ENCODE measurements at regions not wholly inside any gene's neighbourhood (a gene's known extent, or its start where the extent isn't known, plus 50 kb on each side); places are given as distances from the start of the nearest gene placed in this dataset.

DNA sequence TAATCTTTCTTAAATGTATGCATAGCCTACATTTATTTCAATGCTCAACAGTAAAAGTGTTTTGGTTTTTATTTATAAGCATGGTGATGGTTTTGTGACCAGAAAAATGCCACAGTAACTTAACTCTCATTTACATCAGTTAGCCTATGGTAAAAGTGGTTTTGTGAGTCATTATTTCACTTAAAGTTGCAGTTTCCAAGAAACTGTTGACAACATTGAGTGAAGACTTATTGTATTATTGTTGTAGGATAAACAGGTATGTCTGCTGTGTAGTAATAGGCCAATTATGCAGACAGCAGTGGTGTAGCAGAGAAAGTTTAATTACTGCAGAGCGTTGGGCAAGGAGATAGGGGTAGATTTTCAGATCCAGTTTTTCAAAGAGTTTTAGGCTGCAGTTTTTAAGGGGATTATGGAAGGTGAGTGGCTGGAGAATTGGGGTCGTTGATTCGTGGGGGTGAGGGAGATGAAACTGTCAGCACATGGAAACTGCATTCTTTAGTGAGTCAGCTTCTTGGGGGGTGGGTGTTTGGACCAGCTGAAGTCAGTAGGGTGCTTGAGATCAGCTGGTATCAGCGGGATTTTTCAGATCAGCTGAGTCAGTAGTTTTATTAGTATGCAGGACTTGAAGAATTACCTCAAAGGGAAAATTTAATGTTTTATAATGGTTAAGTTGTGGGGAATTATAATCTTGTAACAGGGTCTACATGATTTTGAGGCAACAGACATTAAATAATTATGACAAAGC is 168.7 kb upstream of the FMN2 start:
- Histone ChIP-seq H3K9me3 (ENCODE audit: control insufficient read depth, insufficient read depth, low read length) (no peaks in the 10 kb centered on the region), H3K4me1 (ENCODE audit: control insufficient read depth, insufficient read depth, low read length) (no peaks in the 10 kb centered on the region), H3K36me3 (ENCODE audit: control insufficient read depth, insufficient read depth, low read length) (no peaks in the 10 kb centered on the region), H3K4me3 (ENCODE audit: low read depth, low read length) (no peak overlapping the region), H3K27me3 (ENCODE audit: control insufficient read depth, insufficient read depth, low read length) (no peaks in the 10 kb centered on the region), H3K9ac (ENCODE audit: low read depth, low read length) (no peak overlapping the region)

DNA sequence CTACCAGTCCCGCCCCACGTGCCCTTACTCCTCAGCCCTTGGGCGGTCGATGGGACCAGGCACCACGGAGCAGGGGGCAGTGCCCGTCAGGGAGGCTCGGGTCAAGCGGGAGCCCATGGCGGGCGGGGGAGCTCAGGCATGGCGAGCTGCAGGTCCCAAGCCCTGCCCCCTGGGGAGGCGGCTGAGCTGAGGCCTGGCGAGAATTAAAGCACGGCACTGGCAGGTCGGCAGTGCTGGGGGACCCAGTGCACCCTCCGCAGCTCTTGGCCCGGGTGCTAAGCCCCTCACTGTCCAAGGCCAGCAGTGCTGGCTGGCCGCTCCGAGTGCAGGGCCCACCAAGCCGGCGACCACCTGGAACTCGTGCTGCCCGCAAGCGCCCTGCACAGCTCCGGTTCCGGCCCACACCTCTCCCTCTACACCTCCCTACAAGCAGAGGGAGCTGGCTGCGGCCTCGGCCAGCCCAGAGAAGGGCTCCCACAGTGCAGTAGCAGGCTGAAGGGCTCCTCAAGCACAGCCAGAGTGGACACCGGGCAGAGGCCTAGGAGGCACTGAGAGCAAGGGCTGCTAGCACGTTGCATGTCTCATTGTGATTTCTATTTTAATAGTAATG is 166.8 kb upstream of the FMN2 start:
- Histone ChIP-seq H3K36me3 (ENCODE audit: control insufficient read depth, insufficient read depth, low read length) (no peaks in the 10 kb centered on the region), H3K9ac (ENCODE audit: low read depth, low read length) (no peak overlapping the region), H3K9me3 (ENCODE audit: control insufficient read depth, insufficient read depth, low read length) (no peaks in the 10 kb centered on the region), H3K4me1 (ENCODE audit: control insufficient read depth, insufficient read depth, low read length) (no peaks in the 10 kb centered on the region), H3K27me3 (ENCODE audit: control insufficient read depth, insufficient read depth, low read length) (no peaks in the 10 kb centered on the region), H3K4me3 (ENCODE audit: low read depth, low read length) (no peak overlapping the region)

DNA sequence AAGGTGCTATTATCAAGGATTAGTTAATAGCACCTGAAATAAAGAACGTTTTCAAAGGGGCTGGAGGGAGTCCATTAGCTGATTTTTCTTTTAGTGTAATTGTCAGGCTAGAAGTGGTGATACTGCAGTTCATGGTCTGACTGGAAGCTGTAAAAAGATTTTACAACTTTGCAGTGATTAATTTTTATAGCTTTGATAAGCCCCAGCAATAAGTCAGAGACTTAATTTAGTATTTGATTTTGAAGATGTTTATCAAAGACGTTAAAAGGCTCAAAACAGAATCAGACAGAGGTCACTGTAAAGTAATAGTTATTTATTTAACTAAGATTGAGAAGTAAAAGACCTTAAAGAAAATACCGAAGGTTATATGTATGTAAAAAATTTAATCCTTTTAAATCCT is 165.5 kb upstream of the FMN2 start:
- Histone ChIP-seq H3K4me1 (ENCODE audit: control insufficient read depth, insufficient read depth, low read length) (no peaks in the 10 kb centered on the region), H3K4me3 (ENCODE audit: low read depth, low read length) (no peak overlapping the region), H3K9ac (ENCODE audit: low read depth, low read length) (no peak overlapping the region), H3K27me3 (ENCODE audit: control insufficient read depth, insufficient read depth, low read length) (no peaks in the 10 kb centered on the region), H3K36me3 (ENCODE audit: control insufficient read depth, insufficient read depth, low read length) (no peaks in the 10 kb centered on the region), H3K9me3 (ENCODE audit: control insufficient read depth, insufficient read depth, low read length) (no peaks in the 10 kb centered on the region)

DNA sequence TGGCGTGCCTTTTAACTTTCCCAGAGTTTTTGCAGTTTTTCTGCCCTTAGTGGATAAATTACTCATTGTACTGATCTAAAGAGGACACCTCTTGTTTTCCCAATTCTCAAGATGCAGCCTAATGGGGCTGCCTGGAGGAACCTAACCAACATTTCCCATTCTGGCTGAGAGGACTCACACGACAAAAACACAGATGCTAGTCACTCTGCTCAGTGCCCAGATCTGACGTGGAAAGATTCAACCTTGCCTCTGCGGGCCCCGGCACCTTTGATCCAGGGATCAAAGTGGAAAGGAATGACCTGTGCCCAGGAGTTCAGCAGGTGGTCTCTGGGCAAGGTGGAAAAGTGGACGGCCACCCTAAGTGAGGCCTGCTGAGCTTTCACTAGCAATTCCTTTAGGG is 162.4 kb upstream of the FMN2 start:
- no peaks in the 10 kb centered on the region for H3K27me3 ChIP-seq (ENCODE audit: control insufficient read depth, insufficient read depth, low read length)
- H3K4me1 ChIP-seq (ENCODE audit: control insufficient read depth, insufficient read depth, low read length) = no peaks in the 10 kb centered on the region
- no peaks in the 10 kb centered on the region for H3K36me3 ChIP-seq (ENCODE audit: control insufficient read depth, insufficient read depth, low read length)
- H3K9me3 ChIP-seq (ENCODE audit: control insufficient read depth, insufficient read depth, low read length) = no peaks in the 10 kb centered on the region
- H3K4me3 ChIP-seq (ENCODE audit: low read depth, low read length) = no peak overlapping the region
- H3K9ac ChIP-seq (ENCODE audit: low read depth, low read length) = no peak overlapping the region

DNA sequence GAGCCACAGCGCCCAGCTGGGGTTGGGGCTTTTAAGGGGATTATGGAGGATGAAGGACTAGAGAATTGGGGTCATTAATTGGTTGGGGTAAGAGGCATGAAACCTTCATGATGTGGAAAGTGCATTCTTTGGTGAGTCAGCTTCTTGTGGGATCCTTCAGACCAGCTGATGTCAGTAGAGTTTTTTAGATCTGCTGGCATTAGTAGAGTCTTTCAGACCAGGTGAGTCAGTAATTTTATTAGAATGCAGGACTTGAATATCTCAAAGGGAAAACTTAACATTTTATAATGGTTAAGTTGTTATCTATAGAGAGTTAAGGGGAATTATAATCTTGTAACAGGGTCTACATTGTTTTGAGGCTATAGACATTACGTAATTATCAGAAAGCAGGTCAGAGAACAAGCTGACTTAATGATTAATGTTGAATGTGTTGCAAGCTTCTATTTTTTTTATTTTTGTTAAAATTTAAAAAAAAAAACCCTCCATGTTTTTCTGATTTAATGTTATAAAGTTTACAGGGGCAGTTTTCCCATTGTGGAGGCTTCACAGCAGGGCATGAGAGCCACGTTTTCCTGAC is 160.9 kb upstream of the FMN2 start:
- H3K4me1 ChIP-seq (ENCODE audit: control insufficient read depth, insufficient read depth, low read length) = no peaks in the 10 kb centered on the region
- no peak overlapping the region for H3K9ac ChIP-seq (ENCODE audit: low read depth, low read length)
- H3K27me3 ChIP-seq (ENCODE audit: control insufficient read depth, insufficient read depth, low read length) = no peaks in the 10 kb centered on the region
- no peak overlapping the region for H3K4me3 ChIP-seq (ENCODE audit: low read depth, low read length)
- H3K36me3 ChIP-seq (ENCODE audit: control insufficient read depth, insufficient read depth, low read length) = no peaks in the 10 kb centered on the region
- H3K9me3 ChIP-seq (ENCODE audit: control insufficient read depth, insufficient read depth, low read length) = no peaks in the 10 kb centered on the region

DNA sequence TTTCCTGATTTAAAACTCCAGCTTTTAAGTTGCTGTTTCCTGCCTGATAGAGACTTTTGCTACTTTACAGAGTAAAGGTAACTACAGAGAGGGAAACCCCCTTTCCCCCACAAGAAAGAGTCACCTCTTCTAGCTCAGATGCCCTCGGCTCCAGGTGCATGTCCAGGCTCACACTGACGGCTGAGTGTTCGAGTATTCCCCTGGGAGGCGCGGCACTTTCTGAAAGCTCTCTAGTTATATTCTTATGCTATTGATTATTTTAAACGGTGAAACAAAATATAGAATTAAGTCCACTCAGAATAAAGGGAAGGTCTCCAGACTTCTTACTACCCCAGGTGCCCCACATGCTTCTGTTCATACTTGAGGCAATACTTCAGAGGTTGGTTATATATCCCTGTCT is 160.3 kb upstream of the FMN2 start:
- H3K9me3 ChIP-seq (ENCODE audit: control insufficient read depth, insufficient read depth, low read length) = no peaks in the 10 kb centered on the region

DNA sequence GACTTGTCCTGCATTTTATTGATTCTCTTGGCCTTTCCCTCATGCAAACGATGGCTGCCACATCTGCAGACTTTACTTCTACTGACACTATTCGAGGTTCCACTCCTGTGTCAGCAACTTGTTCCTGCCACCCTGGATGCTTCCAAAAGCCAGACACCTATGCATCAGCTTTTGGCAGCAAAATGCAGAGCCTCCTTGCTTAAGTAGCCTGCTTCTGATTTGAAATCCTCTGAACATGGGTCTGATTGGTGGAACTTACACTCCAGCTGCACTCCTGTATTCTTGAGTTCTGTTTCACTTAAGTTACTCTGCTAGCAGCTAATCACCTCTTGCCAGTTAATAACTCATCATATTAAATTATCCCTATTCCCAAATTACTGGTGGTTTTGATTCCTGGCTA is 152.1 kb upstream of the FMN2 start:
- Histone ChIP-seq H3K4me1 (ENCODE audit: control insufficient read depth, insufficient read depth, low read length) (no peaks in the 10 kb centered on the region), H3K9ac (ENCODE audit: low read depth, low read length) (no peak overlapping the region), H3K36me3 (ENCODE audit: control insufficient read depth, insufficient read depth, low read length) (no peaks in the 10 kb centered on the region), H3K4me3 (ENCODE audit: low read depth, low read length) (no peak overlapping the region), H3K27me3 (ENCODE audit: control insufficient read depth, insufficient read depth, low read length) (no peaks in the 10 kb centered on the region), H3K9me3 (ENCODE audit: control insufficient read depth, insufficient read depth, low read length) (no peaks in the 10 kb centered on the region)

More for the DNA sequence above, 160.3 kb upstream of the FMN2 start:
- no peaks in the 10 kb centered on the region for H3K4me1 ChIP-seq (ENCODE audit: control insufficient read depth, insufficient read depth, low read length)
- no peaks in the 10 kb centered on the region for H3K36me3 ChIP-seq (ENCODE audit: control insufficient read depth, insufficient read depth, low read length)
- no peak overlapping the region for H3K9ac ChIP-seq (ENCODE audit: low read depth, low read length)
- H3K4me3 ChIP-seq (ENCODE audit: low read depth, low read length) = no peak overlapping the region
- H3K27me3 ChIP-seq (ENCODE audit: control insufficient read depth, insufficient read depth, low read length) = no peaks in the 10 kb centered on the region

DNA sequence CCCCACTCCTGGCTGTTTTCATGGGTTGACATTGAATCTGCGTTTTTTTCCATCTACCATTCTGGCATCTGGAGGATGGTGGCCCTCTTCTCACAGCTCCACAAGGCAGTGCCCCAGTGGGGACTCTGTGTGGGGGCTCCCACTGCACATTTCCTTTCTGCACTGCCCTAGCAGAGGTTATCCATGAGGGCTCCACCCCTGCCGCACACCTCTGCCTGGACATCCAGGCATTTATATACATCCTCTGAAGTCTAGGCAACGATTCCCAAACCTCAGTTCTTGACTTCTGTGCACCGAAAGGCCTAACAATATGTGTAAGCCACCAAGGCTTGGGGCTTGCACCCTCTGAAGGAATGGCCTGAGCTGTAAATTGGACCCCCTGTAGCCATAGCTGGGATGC is 147.9 kb upstream of the FMN2 start:
- H3K9me3 ChIP-seq (ENCODE audit: control insufficient read depth, insufficient read depth, low read length) = no peaks in the 10 kb centered on the region
- no peak overlapping the region for H3K4me3 ChIP-seq (ENCODE audit: low read depth, low read length)
- no peaks in the 10 kb centered on the region for H3K4me1 ChIP-seq (ENCODE audit: control insufficient read depth, insufficient read depth, low read length)
- H3K9ac ChIP-seq (ENCODE audit: low read depth, low read length) = no peak overlapping the region
- H3K27me3 ChIP-seq (ENCODE audit: control insufficient read depth, insufficient read depth, low read length) = no peaks in the 10 kb centered on the region
- H3K36me3 ChIP-seq (ENCODE audit: control insufficient read depth, insufficient read depth, low read length) = no peaks in the 10 kb centered on the region

DNA sequence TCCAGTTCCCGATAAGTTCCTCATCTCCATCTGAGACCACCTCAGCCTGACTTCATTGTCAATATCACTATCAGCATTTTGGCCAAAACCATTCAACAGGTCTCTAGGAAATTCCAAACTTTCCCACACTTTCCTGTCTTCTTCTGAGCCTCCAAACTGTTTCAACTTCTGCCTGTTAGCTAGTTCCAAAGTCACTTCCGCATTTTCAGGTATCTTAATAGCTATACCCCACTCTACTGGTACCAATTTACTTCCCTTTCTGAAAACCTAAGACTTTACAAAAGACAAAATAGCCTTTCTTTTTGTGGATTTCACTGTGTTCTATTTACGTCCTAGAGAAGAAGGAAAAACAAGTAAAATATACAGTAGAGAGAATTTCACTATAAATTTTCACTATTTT is 147.0 kb upstream of the FMN2 start:
- Histone ChIP-seq H3K9ac (ENCODE audit: low read depth, low read length) (no peak overlapping the region), H3K4me3 (ENCODE audit: low read depth, low read length) (no peak overlapping the region), H3K36me3 (ENCODE audit: control insufficient read depth, insufficient read depth, low read length) (no peaks in the 10 kb centered on the region), H3K9me3 (ENCODE audit: control insufficient read depth, insufficient read depth, low read length) (no peaks in the 10 kb centered on the region), H3K27me3 (ENCODE audit: control insufficient read depth, insufficient read depth, low read length) (no peaks in the 10 kb centered on the region), H3K4me1 (ENCODE audit: control insufficient read depth, insufficient read depth, low read length) (no peaks in the 10 kb centered on the region)

DNA sequence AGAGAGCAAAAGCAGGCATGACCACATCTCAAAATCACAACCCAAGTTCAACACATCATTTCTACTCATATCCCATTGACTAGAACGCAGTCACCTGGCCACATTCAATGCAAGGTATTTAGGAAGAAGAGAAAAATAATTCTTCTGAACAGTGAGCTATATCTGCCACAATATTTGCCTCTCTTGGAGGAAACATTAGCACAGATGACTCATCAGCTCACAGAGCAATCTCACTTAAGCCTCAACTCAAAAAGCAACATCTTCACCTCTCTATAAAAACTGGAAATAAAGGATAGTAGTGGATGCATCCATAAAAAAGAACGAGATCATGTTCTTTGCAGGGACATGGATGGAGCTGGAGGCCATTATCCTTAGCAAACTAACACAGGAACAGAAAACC is 143.9 kb upstream of the FMN2 start:
- Histone ChIP-seq H3K36me3 (ENCODE audit: control insufficient read depth, insufficient read depth, low read length) (no peaks in the 10 kb centered on the region), H3K4me1 (ENCODE audit: control insufficient read depth, insufficient read depth, low read length) (no peaks in the 10 kb centered on the region), H3K27me3 (ENCODE audit: control insufficient read depth, insufficient read depth, low read length) (no peaks in the 10 kb centered on the region), H3K9me3 (ENCODE audit: control insufficient read depth, insufficient read depth, low read length) (no peaks in the 10 kb centered on the region), H3K4me3 (ENCODE audit: low read depth, low read length) (no peak overlapping the region), H3K9ac (ENCODE audit: low read depth, low read length) (no peak overlapping the region)

DNA sequence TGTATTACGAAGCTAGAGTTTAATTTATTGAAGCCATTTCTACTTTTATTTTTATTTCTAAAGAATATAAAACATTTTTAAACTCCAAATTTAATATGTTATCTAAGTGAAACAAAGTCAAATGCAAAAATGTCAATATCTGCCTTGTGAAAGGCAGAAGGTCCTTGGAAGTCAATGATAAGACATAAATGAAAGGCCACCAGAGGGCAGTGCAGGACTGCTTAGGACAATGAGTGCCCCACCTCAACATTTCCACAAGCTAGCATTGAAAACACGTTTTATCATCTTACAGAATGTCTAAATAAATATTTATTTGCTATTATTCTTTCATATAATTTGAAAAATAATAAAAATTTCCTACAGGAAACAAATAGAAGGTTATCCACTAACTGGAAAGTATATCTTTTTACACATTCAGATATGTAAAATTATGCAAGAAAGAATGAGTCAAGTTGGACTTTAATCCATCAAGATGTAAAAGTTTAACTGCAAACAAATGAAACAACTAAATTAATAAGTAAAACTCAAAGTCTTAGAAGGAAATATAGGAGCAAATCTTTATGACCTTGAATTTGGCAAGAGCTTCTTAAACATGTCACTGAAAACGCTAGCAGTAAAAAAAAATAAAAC is 140.1 kb upstream of the FMN2 start:
- Histone ChIP-seq H3K4me3 (ENCODE audit: low read depth, low read length) (no peak overlapping the region), H3K36me3 (ENCODE audit: control insufficient read depth, insufficient read depth, low read length) (no peaks in the 10 kb centered on the region), H3K27me3 (ENCODE audit: control insufficient read depth, insufficient read depth, low read length) (no peaks in the 10 kb centered on the region), H3K4me1 (ENCODE audit: control insufficient read depth, insufficient read depth, low read length) (no peaks in the 10 kb centered on the region), H3K9me3 (ENCODE audit: control insufficient read depth, insufficient read depth, low read length) (no peaks in the 10 kb centered on the region), H3K9ac (ENCODE audit: low read depth, low read length) (no peak overlapping the region)
